H1 (cell line): ENCODE measurements at regions not wholly inside any gene's neighbourhood (a gene's known extent, or its start where the extent isn't known, plus 50 kb on each side); places are given as distances from the start of the nearest gene placed in this dataset.

Source experiments
- CTCF ChIA-PET: fragments of 300-600 bp; sonication (Branson Sonifier 250); formaldehyde crosslinking; loops from one replicate; lab custom pipeline; 2021; ENCODE audit not compliant: partially characterized antibody; lab: Charles Lee
- POLR2A ChIA-PET: fragments of 300-600 bp; sonication (Branson Sonifier 250); formaldehyde crosslinking; loops from one replicate; lab custom pipeline; 2021; ENCODE audit warnings: inconsistent platforms; ENCODE audit not compliant: partially characterized antibody; lab: Charles Lee
- DNase-seq, 2 experiments: peaks; one replicate each; pipeline versions ENCODE4 v3.0.0 to v3.0.0-alpha.2; 2010 to 2022; ENCODE audit warnings: low spot score in 2 of 2, low read depth in 1 of 2, mixed read lengths in 1 of 2
- FAIRE-seq: peaks from 2 replicates; lab custom pipeline; 2011; peaks lifted over from hg19 to GRCh38; lab: Jason Lieb, UNC
- H2AFZ ChIP-seq: 2 replicates; pipeline ENCODE4 v1.8.1; 2012; ENCODE audit warnings: low read length, inconsistent platforms
- H2AK5ac ChIP-seq: 2 replicates; pipeline ENCODE4 v1.6.1; 2013; ENCODE audit warnings: low read depth, low read length
- H2BK120ac ChIP-seq: replicated peaks from 2 replicates; pipeline ENCODE3; 2013; ENCODE audit warnings: low read depth, low read length, inconsistent platforms
- H2BK12ac ChIP-seq: 2 replicates; pipeline ENCODE4 v1.6.1; 2013; ENCODE audit warnings: low read depth, low read length
- H2BK15ac ChIP-seq: 2 replicates; pipeline ENCODE4 v1.6.1; 2013; ENCODE audit warnings: low read length
- H2BK20ac ChIP-seq: 2 replicates; pipeline ENCODE4 v1.6.1; 2013; ENCODE audit warnings: low read length
- H2BK5ac ChIP-seq: 2 replicates; pipeline ENCODE4 v1.6.1; 2013; ENCODE audit warnings: low read depth, low read length
- H3K14ac ChIP-seq: 2 replicates; pipeline ENCODE4 v1.6.1; 2013; ENCODE audit warnings: inconsistent platforms; ENCODE audit not compliant: insufficient read length
- H3K18ac ChIP-seq: 2 replicates; pipeline ENCODE4 v1.6.1; 2013; ENCODE audit warnings: low read length; ENCODE audit errors: extremely low read depth
- H3K23ac ChIP-seq: 2 replicates; pipeline ENCODE4 v1.6.1; 2013; ENCODE audit warnings: inconsistent platforms; ENCODE audit not compliant: insufficient read length
- H3K23me2 ChIP-seq: 2 replicates; pipeline ENCODE4 v1.6.1; 2013; ENCODE audit warnings: low read depth, low read length
- H3K27ac ChIP-seq: 2 replicates; pipeline ENCODE4 v1.6.1; 2011; ENCODE audit warnings: low read depth, low read length, inconsistent platforms
- H3K27me3 ChIP-seq, 4 experiments: replicated peaks in 1 of 4; 1 replicate in 1 of 4; 2 replicates in 3 of 4; pipeline versions ENCODE4 v1.6.1 to v1.8.1; 2011 to 2013; ENCODE audit warnings: low read length in 3 of 4, mild to moderate bottlenecking in 3 of 4, inconsistent platforms in 2 of 4, mixed read lengths in 2 of 4, moderate library complexity in 1 of 4; ENCODE audit not compliant: control insufficient read depth in 3 of 4, insufficient read depth in 3 of 4; ENCODE audit errors: extremely low read depth in 1 of 4
- H3K36me3 ChIP-seq, 4 experiments: 2 replicates each; pipeline versions ENCODE4 v1.6.1 to v1.8.1; 2011 to 2013; ENCODE audit warnings: mild to moderate bottlenecking in 4 of 4, low read length in 3 of 4, moderate library complexity in 2 of 4, control low read depth in 1 of 4, inconsistent platforms in 1 of 4; ENCODE audit not compliant: insufficient read depth in 4 of 4, control insufficient read depth in 2 of 4
- H3K4ac ChIP-seq: replicated peaks from 2 replicates; pipeline ENCODE3; 2013; ENCODE audit warnings: low read length, low read depth, mixed read lengths, inconsistent platforms; ENCODE audit not compliant: insufficient read length
- H3K4me1 ChIP-seq, 4 experiments: replicated peaks in 1 of 4; 1 replicate in 1 of 4; 2 replicates in 3 of 4; pipeline versions ENCODE4 v1.6.1 to v1.8.1; 2011 to 2013; ENCODE audit warnings: low read length in 3 of 4, inconsistent platforms in 2 of 4, mixed read lengths in 1 of 4; ENCODE audit not compliant: insufficient read depth in 4 of 4, control insufficient read depth in 3 of 4
- H3K4me2 ChIP-seq, 2 experiments: 2 replicates each; pipeline versions ENCODE4 v1.6.1 to v1.8.1; 2011 to 2013; ENCODE audit warnings: low read depth in 2 of 2, low read length in 2 of 2, control low read depth in 1 of 2, inconsistent platforms in 1 of 2, mild to moderate bottlenecking in 1 of 2; ENCODE audit not compliant: insufficient read depth in 1 of 2
- H3K4me3 ChIP-seq, 4 experiments: fragments of 200-600, 300-600 bp in 1 of 4; sonication (generic), shearing (Covaris generic), sonication (Bioruptor Twin) in 1 of 4; 2 replicates each; pipeline versions ENCODE4 v1.5.1 to v1.8.1; 2011 to 2016; ENCODE audit warnings: low read length in 4 of 4, low read depth in 3 of 4, control low read depth in 2 of 4, inconsistent platforms in 2 of 4, mild to moderate bottlenecking in 2 of 4, mixed read lengths in 1 of 4, moderate library complexity in 1 of 4; ENCODE audit not compliant: insufficient read depth in 2 of 4; ENCODE audit errors: extremely low read depth in 1 of 4
- H3K56ac ChIP-seq: replicated peaks from 2 replicates; pipeline ENCODE3; 2013; ENCODE audit warnings: low read depth, mild to moderate bottlenecking, mixed read lengths, low read length, inconsistent platforms; ENCODE audit not compliant: insufficient read length
- H3K79me1 ChIP-seq: 2 replicates; pipeline ENCODE4 v1.6.1; 2013; ENCODE audit warnings: low read depth, low read length, control low read depth
- H3K79me2 ChIP-seq, 2 experiments: 2 replicates each; pipeline versions ENCODE4 v1.6.1 to v1.8.1; 2012 to 2013; ENCODE audit warnings: low read length in 2 of 2, mild to moderate bottlenecking in 2 of 2, inconsistent platforms in 1 of 2; ENCODE audit not compliant: insufficient read depth in 2 of 2, control insufficient read depth in 1 of 2
- H3K9ac ChIP-seq, 4 experiments: replicated peaks in 1 of 4; 1 replicate in 1 of 4; 2 replicates in 3 of 4; pipeline versions ENCODE4 v1.6.1 to v1.8.1; 2011 to 2013; ENCODE audit warnings: low read depth in 3 of 4, low read length in 3 of 4, control low read depth in 2 of 4, mild to moderate bottlenecking in 2 of 4, moderate library complexity in 2 of 4, inconsistent platforms in 1 of 4; ENCODE audit errors: extremely low read depth in 1 of 4
- H3K9me3 ChIP-seq, 2 experiments: 2 replicates each; pipeline versions ENCODE4 v1.6.1 to v1.8.1; 2012 to 2013; ENCODE audit warnings: mild to moderate bottlenecking in 2 of 2, moderate library complexity in 2 of 2, control low read depth in 1 of 2, inconsistent platforms in 1 of 2, low read depth in 1 of 2, low read length in 1 of 2, mixed read lengths in 1 of 2; ENCODE audit not compliant: insufficient read depth in 2 of 2
- H4K20me1 ChIP-seq, 2 experiments: replicated peaks in 1 of 2; 2 replicates each; pipeline versions ENCODE3 to v1.8.1; 2011 to 2013; ENCODE audit warnings: inconsistent platforms in 2 of 2, low read length in 2 of 2, mild to moderate bottlenecking in 1 of 2; ENCODE audit not compliant: insufficient read depth in 2 of 2, control insufficient read depth in 1 of 2
- H4K5ac ChIP-seq: 2 replicates; pipeline ENCODE4 v1.6.1; 2013; ENCODE audit warnings: low read length, low read depth, mixed read lengths, inconsistent platforms; ENCODE audit not compliant: insufficient read length
- H4K8ac ChIP-seq: 2 replicates; pipeline ENCODE4 v1.8.0; 2013; ENCODE audit warnings: mild to moderate bottlenecking, moderate library complexity, low read length, inconsistent platforms; ENCODE audit not compliant: insufficient read depth; ENCODE audit errors: extremely low read depth
- H4K91ac ChIP-seq: replicated peaks from 2 replicates; pipeline ENCODE3; 2013; ENCODE audit warnings: low read length, mixed read lengths, inconsistent platforms; ENCODE audit not compliant: insufficient read length
- BACH1 ChIP-seq: IDR thresholded peaks from 2 replicates; pipeline ENCODE4 v1.6.1; 2012; ENCODE audit warnings: low read length, improper control_type of control experiment
- CHD2 ChIP-seq: IDR thresholded peaks from 2 replicates; pipeline ENCODE4 v1.6.1; 2012; ENCODE audit warnings: low read length, improper control_type of control experiment
- HDAC2 ChIP-seq, 2 experiments: fragments of 300-600 bp in 1 of 2; sonication (generic) in 1 of 2; IDR thresholded peaks; 2 replicates each; pipeline ENCODE4 v1.6.1; 2011 to 2012; ENCODE audit warnings: low read depth in 2 of 2, low read length in 2 of 2, mild to moderate bottlenecking in 2 of 2, moderate library complexity in 2 of 2, borderline replicate concordance in 1 of 2, inconsistent platforms in 1 of 2
- KDM1A ChIP-seq: fragments of 200-600, 300-600 bp; sonication (generic); IDR thresholded peaks from 2 replicates; pipeline ENCODE4 v1.7.1; 2016; ENCODE audit warnings: mild to moderate bottlenecking, low read length, borderline replicate concordance
- KDM4A ChIP-seq: IDR thresholded peaks from one replicate; pipeline ENCODE4 v1.7.1; 2012; ENCODE audit warnings: low read depth, mild to moderate bottlenecking, moderate library complexity, low read length, inconsistent platforms; ENCODE audit not compliant: severe bottlenecking
- NRF1 ChIP-seq: IDR thresholded peaks from 2 replicates; pipeline ENCODE4 v1.6.1; 2011; ENCODE audit warnings: mild to moderate bottlenecking, low read depth, low read length, improper control_type of control experiment
- RAD21 ChIP-seq, 2 experiments: IDR thresholded peaks in 1 of 2; conservative IDR thresholded peaks in 1 of 2; 2 replicates each; pipeline ENCODE4 v1.6.1; 2011; ENCODE audit warnings: low read depth in 2 of 2, low read length in 2 of 2, improper control_type of control experiment in 1 of 2, inconsistent platforms in 1 of 2, mild to moderate bottlenecking in 1 of 2, moderate library complexity in 1 of 2
- SAP30 ChIP-seq: fragments of 300-600 bp; sonication (generic); IDR thresholded peaks from 2 replicates; pipeline ENCODE4 v1.7.1; 2012; ENCODE audit warnings: low read length, moderate library complexity, mild to moderate bottlenecking, inconsistent platforms; ENCODE audit not compliant: insufficient read depth, insufficient replicate concordance
- SP1 ChIP-seq: IDR thresholded peaks from 2 replicates; pipeline ENCODE4 v1.6.1; 2011; ENCODE audit warnings: low read depth, low read length
- SRF ChIP-seq: IDR thresholded peaks from 2 replicates; pipeline ENCODE4 v1.6.1; 2011; ENCODE audit warnings: mild to moderate bottlenecking, low read depth, low read length, moderate library complexity
- YY1 ChIP-seq: IDR thresholded peaks from 2 replicates; pipeline ENCODE4 v1.6.1; 2011; ENCODE audit warnings: low read depth, mild to moderate bottlenecking, low read length
- WGBS, 2 experiments: shearing (Covaris generic) in 1 of 2; methylation state at CpG; one replicate each; pipeline versions ENCODE4 v1.1.6 to v1.1.7; 2013 to 2015; ENCODE audit warnings: low lambda C conversion rate in 2 of 2, mixed read lengths in 2 of 2, inconsistent platforms in 1 of 2, low coverage in 1 of 2, missing lambda C conversion rate in 1 of 2; ENCODE audit not compliant: insufficient replicate concordance in 2 of 2, insufficient coverage in 1 of 2, insufficient read length in 1 of 2; ENCODE audit errors: extremely low coverage in 1 of 2, missing lambda C conversion rate in 1 of 2; 5-methylcytosine and 5-hydroxymethylcytosine counted together
- TF ChIP-seq, protein P1 (sequence below): IDR thresholded peaks from 2 replicates; pipeline ENCODE4 v1.6.1; 2011; ENCODE audit warnings: low read length, improper control_type of control experiment

DNA sequence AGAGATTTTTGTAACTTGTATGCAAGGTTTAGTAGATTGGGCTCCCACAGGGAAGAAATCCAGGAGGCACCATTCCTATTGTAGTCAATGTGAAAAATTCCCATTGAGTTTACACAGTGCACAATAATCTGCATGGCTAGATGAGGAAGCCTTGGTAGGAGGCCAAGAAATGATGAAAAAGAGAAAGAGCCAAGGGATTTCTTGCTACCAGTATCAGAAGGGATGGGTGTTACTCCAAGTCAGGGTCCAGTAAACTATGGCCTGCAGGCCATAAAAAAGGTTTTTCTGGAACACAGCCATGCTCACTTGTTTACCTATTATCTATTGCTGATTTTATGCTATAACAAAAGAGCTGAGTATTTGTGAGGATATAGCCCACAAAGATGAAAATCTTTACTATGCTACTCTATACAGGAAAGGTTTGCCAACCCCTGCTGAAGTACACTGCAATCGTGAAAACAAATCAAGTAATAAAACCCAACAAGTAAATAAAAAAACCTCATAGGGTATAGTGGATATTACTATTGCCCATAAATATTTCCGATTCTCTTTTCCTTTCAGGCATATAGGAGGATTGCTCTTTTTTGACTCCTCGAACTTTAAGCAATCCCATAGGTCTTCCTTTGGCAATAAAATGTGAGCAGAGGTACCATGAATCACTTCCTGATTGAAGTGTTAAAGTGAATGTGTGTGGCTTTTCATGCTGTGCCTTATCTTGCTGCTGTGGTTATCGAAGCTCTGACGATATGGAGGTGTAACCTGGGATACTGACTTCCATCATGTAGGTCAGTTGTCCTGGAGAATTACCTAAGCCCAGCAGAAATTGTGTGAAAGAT lies 256.3 kb upstream of the MAGI2 start:
- no peaks in the 10 kb centered on the region for H3K4me1 ChIP-seq
- WGBS, 2 experiments, result 94% methylated on average over 5 of the region's 5 CpGs; no CpG with 5 or more reads in 1 of the 2 experiments
- no peak overlapping the region for H4K91ac ChIP-seq
- H3K23ac ChIP-seq, result no peak overlapping the region
- no peak overlapping the region for H2AK5ac ChIP-seq
- H3K9ac ChIP-seq, result peak overlapping the region in 1 of 4 experiments; percentile 13; a peak in 1 of 7 replicates
- no peak overlapping the region for H2BK12ac ChIP-seq
- no peak overlapping the region for H2BK120ac ChIP-seq
- no peak overlapping the region for H3K4ac ChIP-seq
- H2AFZ ChIP-seq, result peak overlapping the region; percentile 89
- H3K36me3 ChIP-seq, result no peaks in the 10 kb centered on the region
- H2BK15ac ChIP-seq, result no peak overlapping the region
- no peak overlapping the region for H4K8ac ChIP-seq
- no peaks in the 10 kb centered on the region for H3K79me2 ChIP-seq
- no peak overlapping the region for H3K14ac ChIP-seq
- H4K20me1 ChIP-seq, result no peaks in the 10 kb centered on the region
- no peaks in the 10 kb centered on the region for H3K27me3 ChIP-seq
- H4K5ac ChIP-seq, result no peak overlapping the region
- H3K4me2 ChIP-seq, result no peak overlapping the region
- no peaks in the 10 kb centered on the region for H3K23me2 ChIP-seq
- H3K9me3 ChIP-seq, result no peaks in the 10 kb centered on the region
- H3K79me1 ChIP-seq, result no peaks in the 10 kb centered on the region
- H2BK20ac ChIP-seq, result no peak overlapping the region
- H3K56ac ChIP-seq, result no peak overlapping the region
- no peak overlapping the region for H2BK5ac ChIP-seq
- H3K4me3 ChIP-seq, result no peak overlapping the region
- H3K18ac ChIP-seq, result no peak overlapping the region
- POLR2A ChIA-PET, result no interaction called here
- no peak overlapping the region for H3K27ac ChIP-seq
- CTCF ChIA-PET, result no interaction called here
- FAIRE-seq (no peak), DNase-seq (no peak)
- TF ChIP-seq KDM4A (no peak), HDAC2 (IDR thresholded peaks at IDR 0.05; ENCODE audit: borderline replicate concordance in 1 of 2, low read depth in 2 of 2, low read length in 2 of 2) (no peak), BACH1 (no peak), CHD2 (no peak), NRF1 (no peak), KDM1A (no peak), SP1 (no peak), SRF (no peak), RAD21 (IDR thresholded peaks at IDR 0.05 in 1 of 2, conservative IDR thresholded peaks at IDR 0.05 in 1 of 2; ENCODE audit: low read depth in 2 of 2, low read length in 2 of 2) (no peak), YY1 (no peak), SAP30 (no peak)
- TF ChIP-seq, protein P1, sequence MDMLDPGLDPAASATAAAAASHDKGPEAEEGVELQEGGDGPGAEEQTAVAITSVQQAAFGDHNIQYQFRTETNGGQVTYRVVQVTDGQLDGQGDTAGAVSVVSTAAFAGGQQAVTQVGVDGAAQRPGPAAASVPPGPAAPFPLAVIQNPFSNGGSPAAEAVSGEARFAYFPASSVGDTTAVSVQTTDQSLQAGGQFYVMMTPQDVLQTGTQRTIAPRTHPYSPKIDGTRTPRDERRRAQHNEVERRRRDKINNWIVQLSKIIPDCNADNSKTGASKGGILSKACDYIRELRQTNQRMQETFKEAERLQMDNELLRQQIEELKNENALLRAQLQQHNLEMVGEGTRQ, result no peak
